HEK293T (cell line): ENCODE measurements at regions not wholly inside any gene's neighbourhood (a gene's known extent, or its start where the extent isn't known, plus 50 kb on each side); places are given as distances from the start of the nearest gene placed in this dataset.

Source experiments
- ARNT ChIP-seq: fragments of 450-650 bp; IDR thresholded peaks from 2 replicates; pipeline ENCODE4 v1.6.1; 2017; ENCODE audit warnings: mild to moderate bottlenecking
- ELF4 ChIP-seq: fragments of 450-650 bp; IDR thresholded peaks from 2 replicates; pipeline ENCODE4 v1.6.1; 2017; ENCODE audit warnings: antibody characterized with exemption
- FOXA1 ChIP-seq: fragments of 450-650 bp; IDR thresholded peaks from 2 replicates; pipeline ENCODE4 v1.6.1; 2016; ENCODE audit warnings: mild to moderate bottlenecking
- FOXK2 ChIP-seq: fragments of 450-650 bp; IDR thresholded peaks from 2 replicates; pipeline ENCODE4 v1.6.1; 2016; ENCODE audit warnings: mild to moderate bottlenecking
- FOXM1 ChIP-seq: fragments of 450-650 bp; IDR thresholded peaks from 2 replicates; pipeline ENCODE4 v1.6.1; 2017; ENCODE audit warnings: mild to moderate bottlenecking, borderline replicate concordance
- HDGF ChIP-seq: fragments of 450-650 bp; IDR thresholded peaks from 2 replicates; pipeline ENCODE4 v1.6.1; 2017; ENCODE audit warnings: antibody characterized with exemption, borderline replicate concordance
- NFRKB ChIP-seq: fragments of 450-650 bp; IDR thresholded peaks from 2 replicates; pipeline ENCODE4 v1.6.1; 2016; ENCODE audit warnings: mild to moderate bottlenecking, moderate library complexity
- SP1 ChIP-seq: fragments of 450-650 bp; IDR thresholded peaks from 2 replicates; pipeline ENCODE4 v1.6.1; 2017
- TARDBP ChIP-seq: fragments of 450-650 bp; IDR thresholded peaks from 2 replicates; pipeline ENCODE4 v1.6.1; 2016

- no peak for TF ChIP-seq FOXA1
- no peak for TF ChIP-seq ELF4
- no peak for TF ChIP-seq FOXM1
- TF ChIP-seq HDGF = no peak
- no peak for TF ChIP-seq SP1
- no peak for TF ChIP-seq TARDBP
- no peak for TF ChIP-seq NFRKB
- no peak for TF ChIP-seq ARNT
- no peak for TF ChIP-seq FOXK2
These were observed 536.6 kb downstream of the RWDD3 start for GRCh38 chr1:95770581-95770980.
